ENCODE measurements at regions not wholly inside any gene's neighbourhood (a gene's known extent, or its start where the extent isn't known, plus 50 kb on each side); places are given as distances from the start of the nearest gene placed in this dataset.

DNA sequence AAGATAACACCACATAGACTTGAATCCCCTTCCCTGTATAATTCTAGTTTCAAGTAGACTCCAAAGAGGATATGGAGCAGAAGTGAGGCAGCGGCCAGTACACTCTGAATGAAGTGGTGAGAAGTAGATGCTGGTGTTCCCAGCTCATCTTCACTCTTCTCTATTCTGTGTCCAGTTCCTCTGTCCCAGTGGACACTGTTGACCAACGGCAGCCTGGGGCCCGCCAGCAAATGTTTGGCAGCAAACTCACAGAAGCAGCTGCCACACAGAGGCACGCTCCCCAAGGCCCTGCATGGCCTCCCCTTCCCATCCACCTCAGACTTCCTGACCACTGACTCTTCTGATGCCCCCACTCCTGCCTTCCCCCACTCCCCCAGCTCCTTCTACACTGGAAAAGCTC, 358.9 kb upstream of the ID4 start (continued):
- TF ChIP-seq, protein P1, sequence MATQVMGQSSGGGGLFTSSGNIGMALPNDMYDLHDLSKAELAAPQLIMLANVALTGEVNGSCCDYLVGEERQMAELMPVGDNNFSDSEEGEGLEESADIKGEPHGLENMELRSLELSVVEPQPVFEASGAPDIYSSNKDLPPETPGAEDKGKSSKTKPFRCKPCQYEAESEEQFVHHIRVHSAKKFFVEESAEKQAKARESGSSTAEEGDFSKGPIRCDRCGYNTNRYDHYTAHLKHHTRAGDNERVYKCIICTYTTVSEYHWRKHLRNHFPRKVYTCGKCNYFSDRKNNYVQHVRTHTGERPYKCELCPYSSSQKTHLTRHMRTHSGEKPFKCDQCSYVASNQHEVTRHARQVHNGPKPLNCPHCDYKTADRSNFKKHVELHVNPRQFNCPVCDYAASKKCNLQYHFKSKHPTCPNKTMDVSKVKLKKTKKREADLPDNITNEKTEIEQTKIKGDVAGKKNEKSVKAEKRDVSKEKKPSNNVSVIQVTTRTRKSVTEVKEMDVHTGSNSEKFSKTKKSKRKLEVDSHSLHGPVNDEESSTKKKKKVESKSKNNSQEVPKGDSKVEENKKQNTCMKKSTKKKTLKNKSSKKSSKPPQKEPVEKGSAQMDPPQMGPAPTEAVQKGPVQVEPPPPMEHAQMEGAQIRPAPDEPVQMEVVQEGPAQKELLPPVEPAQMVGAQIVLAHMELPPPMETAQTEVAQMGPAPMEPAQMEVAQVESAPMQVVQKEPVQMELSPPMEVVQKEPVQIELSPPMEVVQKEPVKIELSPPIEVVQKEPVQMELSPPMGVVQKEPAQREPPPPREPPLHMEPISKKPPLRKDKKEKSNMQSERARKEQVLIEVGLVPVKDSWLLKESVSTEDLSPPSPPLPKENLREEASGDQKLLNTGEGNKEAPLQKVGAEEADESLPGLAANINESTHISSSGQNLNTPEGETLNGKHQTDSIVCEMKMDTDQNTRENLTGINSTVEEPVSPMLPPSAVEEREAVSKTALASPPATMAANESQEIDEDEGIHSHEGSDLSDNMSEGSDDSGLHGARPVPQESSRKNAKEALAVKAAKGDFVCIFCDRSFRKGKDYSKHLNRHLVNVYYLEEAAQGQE (IDR thresholded peaks at IDR 0.05; ENCODE audit: low read depth, low read length) = no peak
- TF ChIP-seq STAT3 (IDR thresholded peaks at IDR 0.05; ENCODE audit: low read depth, low read length) (no peak), EED (IDR thresholded peaks at IDR 0.05; ENCODE audit: low read depth) (no peak), SUZ12 (IDR thresholded peaks at IDR 0.05; ENCODE audit: unreplicated experiment) (no peak), SMAD1 (IDR thresholded peaks at IDR 0.05; ENCODE audit: low read depth, partially characterized antibody) (no peak), POLR2AphosphoS5 (IDR thresholded peaks at IDR 0.05; ENCODE audit: low read length) (no peak), MYB (IDR thresholded peaks at IDR 0.05; ENCODE audit: borderline replicate concordance, low read depth, low read length) (no peak), ASH2L (IDR thresholded peaks at IDR 0.05; ENCODE audit: borderline replicate concordance, low read depth) (no peak)

DNA sequence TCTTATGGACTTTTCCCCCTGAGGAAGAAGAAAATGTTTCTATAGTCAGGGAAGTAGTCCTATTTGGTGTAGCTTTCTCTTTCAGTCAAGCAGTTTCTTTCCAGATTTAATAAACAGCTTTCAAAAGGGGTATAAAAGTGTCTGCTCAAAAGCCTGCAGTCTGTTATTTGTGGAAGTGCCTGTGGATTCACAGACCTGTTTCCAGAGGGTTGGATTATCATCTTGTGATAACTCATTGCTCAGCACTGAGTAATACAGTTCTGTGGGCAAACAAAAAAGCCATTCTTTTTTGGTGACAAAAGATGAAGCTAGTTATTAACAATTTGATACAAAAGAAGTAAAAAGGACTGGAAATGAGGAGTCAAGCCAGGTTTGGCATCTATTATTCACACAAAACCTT, 358.2 kb upstream of the ID4 start:
- Histone ChIP-seq H4K20me1 (ENCODE audit: control insufficient read depth, insufficient read depth) (no peaks in the 10 kb centered on the region), H3K79me2 (ENCODE audit: control insufficient read depth, insufficient read depth, low read length) (no peaks in the 10 kb centered on the region), H3K9ac (ENCODE audit: control insufficient read depth, insufficient read depth, low read length) (no peak overlapping the region), H3K4me1 (ENCODE audit: control insufficient read depth, insufficient read depth, low read length) (no peaks in the 10 kb centered on the region), H3K4me3 (no peak overlapping the region), H3K27ac (ENCODE audit: control insufficient read depth, insufficient read depth) (no peak overlapping the region), H3K36me3 (ENCODE audit: control insufficient read depth in 2 of 2, insufficient read depth in 2 of 2, low read length in 1 of 2) (no peaks in the 10 kb centered on the region), H2AFZ (ENCODE audit: control insufficient read depth, low read depth, low read length) (no peak overlapping the region), H3K4me2 (ENCODE audit: control insufficient read depth, insufficient read depth) (no peak overlapping the region), H3K27me3 (replicated peaks in 1 of 2; ENCODE audit: control insufficient read depth in 2 of 2, insufficient read depth in 2 of 2, low read length in 1 of 2) (no peaks in the 10 kb centered on the region), H3K9me3 (replicated peaks; ENCODE audit: control insufficient read depth, insufficient read depth, low read length) (no peaks in the 10 kb centered on the region)
- in situ Hi-C loops (cut with MboI) = no loop called here
- TF ChIP-seq, protein P2, sequence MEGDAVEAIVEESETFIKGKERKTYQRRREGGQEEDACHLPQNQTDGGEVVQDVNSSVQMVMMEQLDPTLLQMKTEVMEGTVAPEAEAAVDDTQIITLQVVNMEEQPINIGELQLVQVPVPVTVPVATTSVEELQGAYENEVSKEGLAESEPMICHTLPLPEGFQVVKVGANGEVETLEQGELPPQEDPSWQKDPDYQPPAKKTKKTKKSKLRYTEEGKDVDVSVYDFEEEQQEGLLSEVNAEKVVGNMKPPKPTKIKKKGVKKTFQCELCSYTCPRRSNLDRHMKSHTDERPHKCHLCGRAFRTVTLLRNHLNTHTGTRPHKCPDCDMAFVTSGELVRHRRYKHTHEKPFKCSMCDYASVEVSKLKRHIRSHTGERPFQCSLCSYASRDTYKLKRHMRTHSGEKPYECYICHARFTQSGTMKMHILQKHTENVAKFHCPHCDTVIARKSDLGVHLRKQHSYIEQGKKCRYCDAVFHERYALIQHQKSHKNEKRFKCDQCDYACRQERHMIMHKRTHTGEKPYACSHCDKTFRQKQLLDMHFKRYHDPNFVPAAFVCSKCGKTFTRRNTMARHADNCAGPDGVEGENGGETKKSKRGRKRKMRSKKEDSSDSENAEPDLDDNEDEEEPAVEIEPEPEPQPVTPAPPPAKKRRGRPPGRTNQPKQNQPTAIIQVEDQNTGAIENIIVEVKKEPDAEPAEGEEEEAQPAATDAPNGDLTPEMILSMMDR (IDR thresholded peaks at IDR 0.05 in 2 of 3, conservative IDR thresholded peaks at IDR 0.05 in 1 of 3; ENCODE audit: control insufficient read depth in 2 of 3, extremely low read depth in 1 of 3, insufficient read depth in 1 of 3, low read depth in 3 of 3, low read length in 3 of 3) = no peak
- ATAC-seq (no peak), FAIRE-seq (no peak), DNase-seq (ENCODE audit: low read depth, low spot score) (no peak)
- POLR2A ChIA-PET = no interaction called here
- CTCF ChIA-PET = interaction anchor here (0.6 kb wide), 1 partner anchor 1365 kb away, joined by 3 read pairs; no protein-coding TSS in a partner anchor
- no TSS peak for BruUV-seq (replicated peaks)
- SMC1A ChIA-PET (ENCODE audit: uncharacterized antibody, unreplicated experiment) = no interaction called here
- RAD21 ChIA-PET (ENCODE audit: unreplicated experiment) = no interaction called here
- intact Hi-C loops (cut with micrococcal nuclease; ENCODE audit: unreplicated experiment) = no loop called here

Measured in GM12878 (cell line).